HG03159 (cell line): ENCODE measurements at regions not wholly inside any gene's neighbourhood (a gene's known extent, or its start where the extent isn't known, plus 50 kb on each side); places are given as distances from the start of the nearest gene placed in this dataset.
"Not testable (repeated sequence)": the region's sequence is repeated elsewhere in the genome, so short reads cannot be mapped to it uniquely, and the experiment has no call there.

Experiments used
- ATAC-seq: cut with Tn5 transposase; IDR thresholded peaks from one replicate; pipeline ENCODE4 v1.9.1; 2021; ENCODE audit warnings: mild to moderate bottlenecking, moderate library complexity; ENCODE audit not compliant: unreplicated experiment

GRCh38 chr9:62798884-62799850 lies 1609.3 kb downstream of the SPATA31A7 start:
- ATAC-seq, result not testable (repeated sequence)

- not testable (repeated sequence) for ATAC-seq
These were observed 1610.1 kb downstream of the SPATA31A7 start for GRCh38 chr9:62799851-62800371.

- ATAC-seq, result not testable (repeated sequence)
These were observed 1610.9 kb downstream of the SPATA31A7 start for GRCh38 chr9:62800451-62801371.

- ATAC-seq, result not testable (repeated sequence)
These were observed 1611.6 kb downstream of the SPATA31A7 start for GRCh38 chr9:62801372-62801811.

- peak; percentile 100 for ATAC-seq
These were observed 1612.3 kb downstream of the SPATA31A7 start for GRCh38 chr9:62801961-62802718.

- ATAC-seq, result peak; percentile 1
These were observed 1612.9 kb downstream of the SPATA31A7 start for GRCh38 chr9:62802719-62803079.

- not testable (repeated sequence) for ATAC-seq
These were observed 1613.3 kb downstream of the SPATA31A7 start for GRCh38 chr9:62803099-62803498.

GRCh38 chr9:62804314-62804713 lies 1614.5 kb downstream of the SPATA31A7 start:
- not testable (repeated sequence) for ATAC-seq

GRCh38 chr9:62807424-62807823 lies 1617.6 kb downstream of the SPATA31A7 start:
- ATAC-seq, result not testable (repeated sequence)

GRCh38 chr9:62808081-62808480 lies 1618.2 kb downstream of the SPATA31A7 start:
- not testable (repeated sequence) for ATAC-seq

GRCh38 chr9:62810318-62810717 lies 1620.5 kb downstream of the SPATA31A7 start:
- ATAC-seq, result not testable (repeated sequence)

GRCh38 chr9:62810811-62811315 lies 1621.0 kb downstream of the SPATA31A7 start:
- not testable (repeated sequence) for ATAC-seq

GRCh38 chr9:62815436-62815835 lies 1625.6 kb downstream of the SPATA31A7 start:
- ATAC-seq, result not testable (repeated sequence)

- not testable (repeated sequence) for ATAC-seq
These were observed 1626.5 kb downstream of the SPATA31A7 start for GRCh38 chr9:62816331-62816730.

- ATAC-seq, result not testable (repeated sequence)
These were observed 1627.4 kb downstream of the SPATA31A7 start for GRCh38 chr9:62817214-62817613.

GRCh38 chr9:62822185-62822584 lies 1632.3 kb downstream of the SPATA31A7 start:
- not testable (repeated sequence) for ATAC-seq

GRCh38 chr9:62827957-62828907 lies 1638.4 kb downstream of the SPATA31A7 start:
- not testable (repeated sequence) for ATAC-seq

- not testable (repeated sequence) for ATAC-seq
These were observed 1641.1 kb downstream of the SPATA31A7 start for GRCh38 chr9:62830829-62831459.
